Right lobe of liver (tissue), 6 donors: ENCODE measurements at regions not wholly inside any gene's neighbourhood (a gene's known extent, or its start where the extent isn't known, plus 50 kb on each side); places are given as distances from the start of the nearest gene placed in this dataset.

ENCODE experiments used
- ATAC-seq, 4 donors: fragments of 200-7000 bp; cut with Tn5 transposase; one replicate each; pipeline ENCODE4 v1.9.1; 2020; ENCODE audit warnings: mild to moderate bottlenecking in 4 of 4, moderate library complexity in 4 of 4
- DNase-seq, 3 donors: peaks; one replicate each; pipeline ENCODE4 v3.0.0-alpha.2; 2020
- H3K27ac ChIP-seq, 3 donors: fragments of 200-600 bp; one replicate each; pipeline ENCODE4 v1.8.0; 2022
- H3K27me3 ChIP-seq, 2 donors: fragments of 200-600 bp; one replicate each; pipeline ENCODE4 v1.8.0; 2022
- H3K36me3 ChIP-seq, 4 donors: fragments of 200-600 bp; sonication (generic) in 1 of 4; one replicate each; pipeline versions ENCODE4 v1.5.1 to v1.8.0; 2017 to 2022; ENCODE audit warnings: control low read depth in 1 of 4
- H3K4me1 ChIP-seq, 4 donors: fragments of 200-600 bp; sonication (generic) in 1 of 4; one replicate each; pipeline versions ENCODE4 v1.5.1 to v1.8.0; 2017 to 2022; ENCODE audit warnings: control low read depth in 1 of 4
- H3K4me3 ChIP-seq, 3 donors: fragments of 200-600 bp; one replicate each; pipeline ENCODE4 v1.8.0; 2022
- H3K9me3 ChIP-seq, 4 donors: fragments of 200-600 bp; sonication (generic) in 1 of 4; one replicate each; pipeline versions ENCODE4 v1.5.1 to v1.8.0; 2017 to 2022; ENCODE audit warnings: control low read depth in 1 of 4
- POLR2A ChIP-seq: fragments of 450-650 bp; IDR thresholded peaks from one replicate; pipeline ENCODE4 v1.6.1; 2017; ENCODE audit warnings: antibody characterized with exemption, mild to moderate bottlenecking
- WGBS: methylation state at CpG from one replicate; pipeline ENCODE4 v1.1.6; 2018; ENCODE audit warnings: low coverage, low lambda C conversion rate; ENCODE audit not compliant: insufficient coverage; ENCODE audit errors: missing lambda C conversion rate; 5-methylcytosine and 5-hydroxymethylcytosine counted together
- intact Hi-C, 2 donors: fragments of 100-400 bp; cut with DNase I; formaldehyde crosslinking; loops; one replicate each; pipeline versions ENCODE4 v1.11.2 to v1.14.1; 2022
- TF ChIP-seq, protein P1 (sequence below), 4 donors: fragments of 200-600 bp in 3 of 4; fragments of 450-650 bp in 1 of 4; IDR thresholded peaks; one replicate each; pipeline versions ENCODE4 v1.5.1 to v1.8.0; 2016 to 2022; ENCODE audit warnings: antibody characterized with exemption in 4 of 4, mild to moderate bottlenecking in 2 of 4
- donor health status: DM: no; HTN: yes; CAD: no.
- donor health status: DM: no; HTN: no; CAD: no.
- donor health status: DM: no; HTN: no; CAD: no.
- donor health status: DM: no; HTN: yes; CAD: no.
- donor health status: DM: no; HTN: yes; CAD: no.

DNA sequence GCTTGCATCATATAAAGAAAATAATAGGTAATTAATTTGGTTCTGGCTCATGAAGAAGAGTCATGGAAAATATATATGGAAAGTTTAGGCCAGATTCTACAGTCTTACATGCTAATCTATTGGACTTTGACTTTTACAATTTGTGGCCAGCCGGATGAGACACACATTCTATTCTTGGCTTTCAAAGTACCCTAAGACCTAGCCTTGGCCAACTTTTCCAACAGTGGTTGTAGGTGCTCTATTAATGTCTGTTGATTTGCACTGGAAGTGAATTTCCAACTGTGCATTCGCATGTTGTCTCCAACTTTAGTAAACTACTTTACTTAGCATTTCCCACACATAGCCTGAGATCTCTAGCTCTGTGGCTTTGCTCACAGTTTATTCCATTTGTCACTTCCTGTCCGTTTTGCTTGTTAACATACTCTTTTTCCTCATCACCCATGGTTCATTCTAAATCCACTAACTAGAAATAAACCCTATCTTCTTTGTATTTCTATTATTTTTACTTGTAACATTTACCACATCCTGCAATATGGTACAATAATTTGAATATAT lies 644.0 kb downstream of the PTPRC start:
- intact Hi-C loops: no loop called here
- Histone ChIP-seq H3K27me3 (no peaks in the 10 kb centered on the region), H3K4me1 (no peaks in the 10 kb centered on the region), H3K9me3 (no peaks in the 10 kb centered on the region), H3K36me3 (no peaks in the 10 kb centered on the region), H3K4me3 (no peak overlapping the region), H3K27ac (no peak overlapping the region)
- 40% methylated on average over 3 of the region's 3 CpGs for WGBS
- DNase-seq (no peak), ATAC-seq (no peak)
- TF ChIP-seq, protein P1, sequence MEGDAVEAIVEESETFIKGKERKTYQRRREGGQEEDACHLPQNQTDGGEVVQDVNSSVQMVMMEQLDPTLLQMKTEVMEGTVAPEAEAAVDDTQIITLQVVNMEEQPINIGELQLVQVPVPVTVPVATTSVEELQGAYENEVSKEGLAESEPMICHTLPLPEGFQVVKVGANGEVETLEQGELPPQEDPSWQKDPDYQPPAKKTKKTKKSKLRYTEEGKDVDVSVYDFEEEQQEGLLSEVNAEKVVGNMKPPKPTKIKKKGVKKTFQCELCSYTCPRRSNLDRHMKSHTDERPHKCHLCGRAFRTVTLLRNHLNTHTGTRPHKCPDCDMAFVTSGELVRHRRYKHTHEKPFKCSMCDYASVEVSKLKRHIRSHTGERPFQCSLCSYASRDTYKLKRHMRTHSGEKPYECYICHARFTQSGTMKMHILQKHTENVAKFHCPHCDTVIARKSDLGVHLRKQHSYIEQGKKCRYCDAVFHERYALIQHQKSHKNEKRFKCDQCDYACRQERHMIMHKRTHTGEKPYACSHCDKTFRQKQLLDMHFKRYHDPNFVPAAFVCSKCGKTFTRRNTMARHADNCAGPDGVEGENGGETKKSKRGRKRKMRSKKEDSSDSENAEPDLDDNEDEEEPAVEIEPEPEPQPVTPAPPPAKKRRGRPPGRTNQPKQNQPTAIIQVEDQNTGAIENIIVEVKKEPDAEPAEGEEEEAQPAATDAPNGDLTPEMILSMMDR (IDR thresholded peaks at IDR 0.05): no peak
- no peak for TF ChIP-seq POLR2A

DNA sequence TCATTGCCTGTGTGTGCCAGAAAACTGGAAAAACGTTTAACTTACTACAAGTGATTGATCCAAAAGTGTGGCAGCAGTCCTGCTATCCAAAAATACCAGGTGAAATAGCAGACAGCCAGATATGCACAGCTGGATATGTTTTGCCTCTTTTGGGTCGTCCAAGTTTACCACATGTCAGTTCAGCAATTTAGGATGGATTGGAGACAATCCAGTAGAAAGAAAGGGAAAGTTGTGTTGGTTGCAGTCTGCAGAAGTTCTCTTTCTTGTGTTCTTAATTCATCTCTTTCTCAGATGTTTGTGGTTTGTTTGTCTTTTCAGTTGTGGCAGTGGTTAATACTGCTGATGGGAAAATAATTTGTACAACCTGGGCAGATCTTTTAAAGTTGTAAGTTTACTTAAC lies 645.0 kb downstream of the PTPRC start:
- DNase-seq (no peak), ATAC-seq (no peak)
- intact Hi-C loops: no loop called here
- Histone ChIP-seq H3K9me3 (no peaks in the 10 kb centered on the region), H3K4me3 (no peak overlapping the region), H3K4me1 (no peaks in the 10 kb centered on the region), H3K27ac (no peak overlapping the region), H3K27me3 (no peaks in the 10 kb centered on the region), H3K36me3 (no peaks in the 10 kb centered on the region)
- TF ChIP-seq, protein P1 (IDR thresholded peaks at IDR 0.05): no peak
- no peak for TF ChIP-seq POLR2A
- 3% methylated on average over 2 of the region's 2 CpGs for WGBS

DNA sequence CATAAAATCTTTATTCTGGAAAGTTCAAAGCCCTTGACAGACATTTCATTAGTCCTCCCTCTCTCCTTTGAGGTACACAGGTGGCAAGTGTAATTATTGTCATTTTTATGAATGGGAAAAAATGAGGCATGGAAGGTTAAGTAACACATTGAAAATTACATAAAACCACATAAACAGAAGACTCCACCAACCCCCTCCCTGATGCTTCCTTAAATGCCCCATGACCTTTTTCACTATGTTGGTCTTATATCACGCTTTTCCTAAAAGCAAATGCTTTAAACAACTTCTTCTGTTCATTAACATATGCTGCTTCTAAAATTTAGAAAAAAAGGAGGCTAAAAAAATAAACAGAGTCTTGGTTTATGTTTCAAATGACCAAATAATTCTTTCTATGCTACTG lies 648.4 kb downstream of the PTPRC start:
- Histone ChIP-seq H3K4me1 (no peaks in the 10 kb centered on the region), H3K27ac (no peak overlapping the region), H3K27me3 (no peaks in the 10 kb centered on the region), H3K36me3 (no peaks in the 10 kb centered on the region), H3K9me3 (no peaks in the 10 kb centered on the region), H3K4me3 (no peak overlapping the region)
- ATAC-seq (no peak), DNase-seq (no peak)
- TF ChIP-seq POLR2A: no peak
- TF ChIP-seq, protein P1 (IDR thresholded peaks at IDR 0.05): no peak
- WGBS: 65% methylated on average over 1 of the region's 1 CpG
- intact Hi-C loops: no loop called here

DNA sequence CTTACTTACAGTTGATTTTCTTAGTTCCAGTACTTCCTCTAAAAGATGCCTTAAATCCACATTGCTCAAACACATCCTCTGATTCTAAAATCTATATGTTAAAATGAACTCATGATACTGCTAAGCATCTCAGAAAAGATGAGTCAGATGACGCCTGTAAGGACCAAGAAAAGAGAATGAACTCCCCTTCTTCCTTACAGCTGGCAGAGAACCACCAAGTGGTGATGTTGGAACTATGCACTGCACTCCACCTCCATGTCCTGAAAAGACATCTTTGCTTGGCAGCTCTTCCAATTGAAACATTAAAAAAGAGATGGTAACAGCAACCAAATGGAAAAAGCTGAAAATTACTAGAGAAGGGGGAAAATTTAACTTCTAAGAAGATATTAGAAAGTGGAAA lies 648.8 kb downstream of the PTPRC start:
- no peak overlapping the region for H3K27ac ChIP-seq
- 23% methylated on average over 1 of the region's 1 CpG for WGBS
- intact Hi-C loops: no loop called here

More for the DNA sequence above, 648.8 kb downstream of the PTPRC start:
- no peak for ATAC-seq
- TF ChIP-seq, protein P1 (IDR thresholded peaks at IDR 0.05): no peak
- no peak for TF ChIP-seq POLR2A
- no peak for DNase-seq
- H3K36me3 ChIP-seq: no peaks in the 10 kb centered on the region
- H3K4me3 ChIP-seq: no peak overlapping the region
- no peaks in the 10 kb centered on the region for H3K9me3 ChIP-seq
- H3K27me3 ChIP-seq: no peaks in the 10 kb centered on the region
- H3K4me1 ChIP-seq: no peaks in the 10 kb centered on the region
